Kidney (tissue), 13 donors: ENCODE measurements at regions not wholly inside any gene's neighbourhood (a gene's known extent, or its start where the extent isn't known, plus 50 kb on each side); places are given as distances from the start of the nearest gene placed in this dataset.

Experiments used
- DNase-seq, 5 donors: peaks; one replicate each; pipeline ENCODE4 v3.0.0-alpha.2; 2013 to 2020
- FAIRE-seq: peaks from 2 replicates; lab custom pipeline; 2012; peaks lifted over from hg19 to GRCh38; lab: Jason Lieb, UNC
- H3K27ac ChIP-seq, 2 donors: one replicate each; pipeline ENCODE4 v1.7.0; 2013; ENCODE audit warnings: low read depth in 2 of 2, low read length in 2 of 2, inconsistent platforms in 1 of 2
- H3K27me3 ChIP-seq: one replicate; pipeline ENCODE4 v1.7.1; 2013; ENCODE audit warnings: low read length, inconsistent platforms; ENCODE audit not compliant: control insufficient read depth, insufficient read depth
- H3K36me3 ChIP-seq, 3 donors: one replicate each; pipeline versions ENCODE4 v1.7.0 to v1.7.1; 2013; ENCODE audit warnings: low read length in 3 of 3, control low read depth in 1 of 3, inconsistent platforms in 1 of 3; ENCODE audit not compliant: insufficient read depth in 3 of 3, control insufficient read depth in 2 of 3
- H3K4me1 ChIP-seq, 3 donors: one replicate each; pipeline versions ENCODE4 v1.7.0 to v1.7.1; 2013; ENCODE audit warnings: low read length in 3 of 3, inconsistent platforms in 1 of 3, low read depth in 1 of 3; ENCODE audit not compliant: control insufficient read depth in 2 of 3, insufficient read depth in 2 of 3
- H3K4me3 ChIP-seq, 3 donors: one replicate each; pipeline versions ENCODE4 v1.7.0 to v1.8.1; 2013; ENCODE audit warnings: low read length in 3 of 3, control low read depth in 1 of 3, inconsistent platforms in 1 of 3
- H3K9ac ChIP-seq, 3 donors: one replicate each; pipeline versions ENCODE4 v1.7.0 to v1.7.1; 2013; ENCODE audit warnings: low read length in 3 of 3, control low read depth in 1 of 3, inconsistent platforms in 1 of 3
- H3K9me3 ChIP-seq, 3 donors: one replicate each; pipeline versions ENCODE4 v1.7.0 to v1.7.1; 2013; ENCODE audit warnings: low read length in 3 of 3, control low read depth in 1 of 3, inconsistent platforms in 1 of 3; ENCODE audit not compliant: control insufficient read depth in 2 of 3, insufficient read depth in 1 of 3
- intact Hi-C: fragments of 100-400 bp; cut with DNase I; formaldehyde crosslinking; loops from one replicate; pipeline ENCODE4 v1.11.1; 2022
- TF ChIP-seq, protein P1 (sequence below): IDR thresholded peaks from 3 replicates; pipeline ENCODE4 v1.5.1; 2012; ENCODE audit warnings: mild to moderate bottlenecking, moderate library complexity, borderline replicate concordance; ENCODE audit not compliant: insufficient read depth; ENCODE audit errors: extremely low read depth
- donor health status: control.
- donor health status: control.
- donor health status: control.
- donor health status: control.
- donor health status: control.
- donor health status: DM: yes; HTN: yes; CAD: no.
- donor health status: Normal renal cell carcinoma (clear cell type).

GRCh38 chr13:58963321-58963720 lies 1200.4 kb downstream of the DIAPH3 start:
- intact Hi-C loops: no loop called here
- FAIRE-seq: no peak

DNA sequence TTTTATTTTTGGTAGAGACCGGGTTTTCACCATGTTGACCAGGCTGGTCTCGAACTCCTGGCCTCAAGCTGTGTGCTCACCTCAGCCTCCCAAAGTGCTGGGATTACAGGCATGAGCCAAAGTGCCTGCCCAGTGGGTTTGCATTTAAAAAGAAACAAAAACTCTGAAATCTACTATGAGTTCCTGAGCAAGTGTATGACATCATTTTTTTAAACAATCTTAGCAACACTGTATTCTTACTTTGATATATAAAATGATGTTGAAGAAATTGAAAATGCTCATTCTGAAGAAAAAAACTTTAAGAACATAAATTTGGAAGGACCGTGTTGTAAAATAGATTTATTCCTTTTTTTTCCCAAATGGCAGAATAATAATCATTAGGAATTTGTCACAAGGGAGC lies 1199.7 kb downstream of the DIAPH3 start:
- no peaks in the 10 kb centered on the region for H3K36me3 ChIP-seq
- H3K27me3 ChIP-seq: no peaks in the 10 kb centered on the region
- H3K9ac ChIP-seq: no peak overlapping the region
- FAIRE-seq: no peak
- H3K27ac ChIP-seq: no peak overlapping the region
- no peak overlapping the region for H3K4me3 ChIP-seq
- intact Hi-C loops: no loop called here
- TF ChIP-seq, protein P1, sequence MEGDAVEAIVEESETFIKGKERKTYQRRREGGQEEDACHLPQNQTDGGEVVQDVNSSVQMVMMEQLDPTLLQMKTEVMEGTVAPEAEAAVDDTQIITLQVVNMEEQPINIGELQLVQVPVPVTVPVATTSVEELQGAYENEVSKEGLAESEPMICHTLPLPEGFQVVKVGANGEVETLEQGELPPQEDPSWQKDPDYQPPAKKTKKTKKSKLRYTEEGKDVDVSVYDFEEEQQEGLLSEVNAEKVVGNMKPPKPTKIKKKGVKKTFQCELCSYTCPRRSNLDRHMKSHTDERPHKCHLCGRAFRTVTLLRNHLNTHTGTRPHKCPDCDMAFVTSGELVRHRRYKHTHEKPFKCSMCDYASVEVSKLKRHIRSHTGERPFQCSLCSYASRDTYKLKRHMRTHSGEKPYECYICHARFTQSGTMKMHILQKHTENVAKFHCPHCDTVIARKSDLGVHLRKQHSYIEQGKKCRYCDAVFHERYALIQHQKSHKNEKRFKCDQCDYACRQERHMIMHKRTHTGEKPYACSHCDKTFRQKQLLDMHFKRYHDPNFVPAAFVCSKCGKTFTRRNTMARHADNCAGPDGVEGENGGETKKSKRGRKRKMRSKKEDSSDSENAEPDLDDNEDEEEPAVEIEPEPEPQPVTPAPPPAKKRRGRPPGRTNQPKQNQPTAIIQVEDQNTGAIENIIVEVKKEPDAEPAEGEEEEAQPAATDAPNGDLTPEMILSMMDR: no peak
- no peak for DNase-seq
- H3K9me3 ChIP-seq: no peaks in the 10 kb centered on the region
- H3K4me1 ChIP-seq: no peaks in the 10 kb centered on the region

More at GRCh38 chr13:58963321-58963720, 1200.4 kb downstream of the DIAPH3 start:
- TF ChIP-seq, protein P1: no peak
- no peaks in the 10 kb centered on the region for H3K9me3 ChIP-seq
- DNase-seq: no peak
- H3K4me1 ChIP-seq: no peaks in the 10 kb centered on the region
- no peak overlapping the region for H3K4me3 ChIP-seq
- no peaks in the 10 kb centered on the region for H3K27me3 ChIP-seq
- no peaks in the 10 kb centered on the region for H3K36me3 ChIP-seq
- H3K27ac ChIP-seq: no peak overlapping the region
- H3K9ac ChIP-seq: no peak overlapping the region

DNA sequence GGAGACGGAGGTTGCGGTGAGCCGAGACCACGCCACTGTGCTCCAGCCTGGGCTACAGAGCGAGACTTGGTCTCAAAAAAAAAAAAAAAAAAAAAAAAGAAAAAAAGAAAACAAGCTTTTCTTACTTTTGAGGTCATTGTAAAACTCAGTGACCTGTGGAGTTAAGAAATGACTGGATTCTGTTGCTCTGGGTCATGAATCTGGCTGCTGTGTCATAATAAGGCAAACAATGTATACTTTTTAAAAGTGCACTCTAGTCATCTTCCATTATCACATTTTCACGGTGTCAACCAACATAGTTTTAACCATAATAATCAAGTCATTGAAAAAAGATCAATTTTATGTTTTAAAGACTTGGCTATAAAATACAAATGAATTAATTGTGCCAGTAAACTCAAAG lies 1186.6 kb downstream of the DIAPH3 start:
- intact Hi-C loops: no loop called here
- TF ChIP-seq, protein P1: no peak
- H3K9ac ChIP-seq: no peak overlapping the region
- H3K4me1 ChIP-seq: no peaks in the 10 kb centered on the region
- no peak for DNase-seq
- no peak for FAIRE-seq
- H3K36me3 ChIP-seq: no peaks in the 10 kb centered on the region
- no peaks in the 10 kb centered on the region for H3K9me3 ChIP-seq
- no peaks in the 10 kb centered on the region for H3K27me3 ChIP-seq
- no peak overlapping the region for H3K27ac ChIP-seq
- H3K4me3 ChIP-seq: no peak overlapping the region

GRCh38 chr13:58978331-58978730 lies 1185.4 kb downstream of the DIAPH3 start:
- Histone ChIP-seq H3K9me3 (no peaks in the 10 kb centered on the region), H3K4me3 (no peak overlapping the region), H3K9ac (no peak overlapping the region), H3K27me3 (no peaks in the 10 kb centered on the region), H3K4me1 (no peaks in the 10 kb centered on the region), H3K27ac (no peak overlapping the region), H3K36me3 (no peaks in the 10 kb centered on the region)
- TF ChIP-seq, protein P1: no peak
- intact Hi-C loops: no loop called here
- FAIRE-seq: no peak
- DNase-seq: no peak
